Erythroblast (primary cell): ENCODE measurements at regions not wholly inside any gene's neighbourhood (a gene's known extent, or its start where the extent isn't known, plus 50 kb on each side); places are given as distances from the start of the nearest gene placed in this dataset.

Experiments
- GATA1 ChIP-seq: IDR thresholded peaks from 2 replicates; pipeline ENCODE4 v1.6.1; 2011; ENCODE audit warnings: low read depth, mild to moderate bottlenecking, control low read depth, low read length, moderate library complexity
- POLR2A ChIP-seq: IDR thresholded peaks from 2 replicates; pipeline ENCODE4 v1.6.1; 2011; ENCODE audit warnings: mild to moderate bottlenecking, low read length

- TF ChIP-seq POLR2A = no peak
- TF ChIP-seq GATA1 = no peak
Measured at GRCh38 chrX:82627568-82627967, 880.5 kb upstream of the POU3F4 start.
